ENCODE measurements at regions not wholly inside any gene's neighbourhood (a gene's known extent, or its start where the extent isn't known, plus 50 kb on each side); places are given as distances from the start of the nearest gene placed in this dataset.

- no peak overlapping the region for H3K27ac ChIP-seq (ENCODE audit: low read length)
These were observed 151.9 kb upstream of the C1orf87 start for GRCh38 chr1:60225486-60225885.

DNA sequence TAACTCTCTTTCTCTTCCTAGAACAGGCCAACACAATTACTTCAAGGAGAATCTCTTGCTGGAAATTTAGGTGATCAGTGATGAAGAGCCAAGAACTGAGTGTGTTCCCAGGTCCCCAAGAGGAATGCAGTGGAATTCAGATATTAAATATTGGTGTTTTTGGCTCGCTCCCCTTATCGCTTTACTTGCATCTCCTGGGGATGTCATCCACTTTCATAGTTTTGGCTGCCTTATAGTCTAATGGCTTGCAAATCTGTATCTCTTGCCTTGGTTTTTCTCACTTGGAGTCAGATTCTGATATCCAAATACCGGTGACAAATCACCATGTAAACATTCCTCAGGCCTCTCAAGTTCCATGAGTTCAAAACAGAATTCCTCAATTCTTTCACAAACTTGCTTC is 151.0 kb upstream of the C1orf87 start:
- Histone ChIP-seq H3K9ac (ENCODE audit: low read length) (no peak overlapping the region), H3K4me1 (ENCODE audit: low read length) (no peaks in the 10 kb centered on the region), H3K27me3 (ENCODE audit: low read length) (no peaks in the 10 kb centered on the region), H3K9me3 (ENCODE audit: low read length) (no peaks in the 10 kb centered on the region), H3K4me2 (ENCODE audit: low read depth, low read length, poor library complexity, severe bottlenecking) (no peak overlapping the region), H4K20me1 (ENCODE audit: insufficient read depth, low read depth, low read length) (no peaks in the 10 kb centered on the region), H3K27ac (ENCODE audit: low read length) (no peak overlapping the region), H3K36me3 (ENCODE audit: insufficient read depth, low read length) (no peaks in the 10 kb centered on the region), H3K9me2 (replicated peaks; ENCODE audit: insufficient read depth, low read length) (no peaks in the 10 kb centered on the region), H2AFZ (ENCODE audit: low read length) (no peak overlapping the region), H3K4me3 (ENCODE audit: low read length) (no peak overlapping the region), H3K79me2 (ENCODE audit: low read length) (no peaks in the 10 kb centered on the region)
- no peak for DNase-seq

More at GRCh38 chr1:60225486-60225885, 151.9 kb upstream of the C1orf87 start:
- Histone ChIP-seq H3K27me3 (ENCODE audit: low read length) (no peaks in the 10 kb centered on the region), H3K9me3 (ENCODE audit: low read length) (no peaks in the 10 kb centered on the region), H3K79me2 (ENCODE audit: low read length) (no peaks in the 10 kb centered on the region), H3K9ac (ENCODE audit: low read length) (no peak overlapping the region), H4K20me1 (ENCODE audit: insufficient read depth, low read depth, low read length) (no peaks in the 10 kb centered on the region), H2AFZ (ENCODE audit: low read length) (no peak overlapping the region), H3K4me2 (ENCODE audit: low read depth, low read length, poor library complexity, severe bottlenecking) (no peak overlapping the region), H3K36me3 (ENCODE audit: insufficient read depth, low read length) (no peaks in the 10 kb centered on the region), H3K9me2 (replicated peaks; ENCODE audit: insufficient read depth, low read length) (no peaks in the 10 kb centered on the region), H3K4me3 (ENCODE audit: low read length) (no peak overlapping the region), H3K4me1 (ENCODE audit: low read length) (no peaks in the 10 kb centered on the region)
- no peak for DNase-seq

- no peak overlapping the region for H3K4me2 ChIP-seq (ENCODE audit: low read depth, low read length, poor library complexity, severe bottlenecking)
- no peak overlapping the region for H3K9ac ChIP-seq (ENCODE audit: low read length)
- H3K27me3 ChIP-seq (ENCODE audit: low read length), result no peaks in the 10 kb centered on the region
- no peak overlapping the region for H2AFZ ChIP-seq (ENCODE audit: low read length)
- no peaks in the 10 kb centered on the region for H4K20me1 ChIP-seq (ENCODE audit: insufficient read depth, low read depth, low read length)
- H3K79me2 ChIP-seq (ENCODE audit: low read length), result no peaks in the 10 kb centered on the region
- no peak for DNase-seq
- no peaks in the 10 kb centered on the region for H3K9me2 ChIP-seq (replicated peaks; ENCODE audit: insufficient read depth, low read length)
- H3K4me1 ChIP-seq (ENCODE audit: low read length), result no peaks in the 10 kb centered on the region
- H3K27ac ChIP-seq (ENCODE audit: low read length), result no peak overlapping the region
- H3K4me3 ChIP-seq (ENCODE audit: low read length), result no peak overlapping the region
- H3K36me3 ChIP-seq (ENCODE audit: insufficient read depth, low read length), result no peaks in the 10 kb centered on the region
- H3K9me3 ChIP-seq (ENCODE audit: low read length), result no peaks in the 10 kb centered on the region
These were observed 149.6 kb upstream of the C1orf87 start for GRCh38 chr1:60223158-60223557.

- Histone ChIP-seq H3K4me3 (ENCODE audit: low read length) (no peak overlapping the region), H3K9me3 (ENCODE audit: low read length) (no peaks in the 10 kb centered on the region), H3K36me3 (ENCODE audit: insufficient read depth, low read length) (no peaks in the 10 kb centered on the region), H3K27me3 (ENCODE audit: low read length) (no peaks in the 10 kb centered on the region), H4K20me1 (ENCODE audit: insufficient read depth, low read depth, low read length) (no peaks in the 10 kb centered on the region), H3K4me1 (ENCODE audit: low read length) (no peaks in the 10 kb centered on the region), H3K9ac (ENCODE audit: low read length) (no peak overlapping the region), H3K9me2 (replicated peaks; ENCODE audit: insufficient read depth, low read length) (no peaks in the 10 kb centered on the region), H3K4me2 (ENCODE audit: low read depth, low read length, poor library complexity, severe bottlenecking) (no peak overlapping the region), H3K79me2 (ENCODE audit: low read length) (no peaks in the 10 kb centered on the region), H3K27ac (ENCODE audit: low read length) (no peak overlapping the region), H2AFZ (ENCODE audit: low read length) (no peak overlapping the region)
- DNase-seq, result no peak
These were observed 149.0 kb upstream of the C1orf87 start for GRCh38 chr1:60222360-60223115.

DNA sequence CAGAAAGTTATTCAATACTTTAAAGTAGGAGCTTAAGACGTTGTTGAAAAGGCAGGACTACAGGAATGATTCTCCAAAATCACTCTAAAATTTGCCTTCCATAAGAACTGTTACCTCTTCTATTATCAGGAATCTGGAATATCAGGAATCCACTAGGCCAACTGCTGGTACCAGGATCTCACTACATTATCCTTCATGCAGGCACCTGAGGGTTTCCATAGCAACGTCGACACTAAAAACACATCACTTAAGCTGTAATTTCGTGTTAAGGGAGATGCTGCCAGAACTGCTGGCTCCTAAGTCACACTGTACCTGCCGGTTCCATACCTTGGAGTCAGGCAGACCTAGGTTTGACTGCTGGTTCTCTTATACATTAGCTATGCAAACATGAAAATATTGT is 139.7 kb upstream of the C1orf87 start:
- H3K9me3 ChIP-seq (ENCODE audit: low read length), result no peaks in the 10 kb centered on the region
- H3K27me3 ChIP-seq (ENCODE audit: low read length), result no peaks in the 10 kb centered on the region
- H3K4me2 ChIP-seq (ENCODE audit: low read depth, low read length, poor library complexity, severe bottlenecking), result no peak overlapping the region
- no peaks in the 10 kb centered on the region for H3K79me2 ChIP-seq (ENCODE audit: low read length)
- H3K36me3 ChIP-seq (ENCODE audit: insufficient read depth, low read length), result no peaks in the 10 kb centered on the region
- no peak for DNase-seq
- no peak overlapping the region for H3K27ac ChIP-seq (ENCODE audit: low read length)
- no peaks in the 10 kb centered on the region for H3K9me2 ChIP-seq (replicated peaks; ENCODE audit: insufficient read depth, low read length)
- no peak overlapping the region for H2AFZ ChIP-seq (ENCODE audit: low read length)
- no peaks in the 10 kb centered on the region for H3K4me1 ChIP-seq (ENCODE audit: low read length)
- no peak overlapping the region for H3K9ac ChIP-seq (ENCODE audit: low read length)
- no peaks in the 10 kb centered on the region for H4K20me1 ChIP-seq (ENCODE audit: insufficient read depth, low read depth, low read length)
- no peak overlapping the region for H3K4me3 ChIP-seq (ENCODE audit: low read length)

DNA sequence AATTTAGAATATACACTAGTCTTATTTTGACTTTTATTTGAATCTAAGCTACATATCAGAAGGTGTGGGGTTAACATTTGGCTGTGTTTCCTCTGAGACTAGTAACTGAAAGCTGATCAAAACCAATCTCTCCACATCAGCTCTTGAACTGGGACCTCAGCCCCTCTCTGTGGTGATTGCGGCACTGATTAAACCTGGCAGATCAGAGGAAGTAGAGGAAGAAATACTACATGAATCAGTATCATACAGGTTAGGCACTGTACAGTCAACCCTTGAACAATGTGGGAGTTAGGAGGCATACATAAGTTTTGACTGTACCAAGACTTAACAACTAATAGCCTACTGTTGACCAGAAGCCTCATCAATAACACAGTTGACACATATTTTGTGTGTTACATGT is 122.5 kb upstream of the C1orf87 start:
- Histone ChIP-seq H3K36me3 (ENCODE audit: insufficient read depth, low read length) (no peaks in the 10 kb centered on the region), H2AFZ (ENCODE audit: low read length) (no peak overlapping the region), H3K9me2 (replicated peaks; ENCODE audit: insufficient read depth, low read length) (no peaks in the 10 kb centered on the region; the same call in 1 of the 2 replicates), H3K9me3 (ENCODE audit: low read length) (no peaks in the 10 kb centered on the region), H3K4me2 (ENCODE audit: low read depth, low read length, poor library complexity, severe bottlenecking) (no peak overlapping the region), H3K79me2 (ENCODE audit: low read length) (no peaks in the 10 kb centered on the region), H3K27ac (ENCODE audit: low read length) (no peak overlapping the region), H3K9ac (ENCODE audit: low read length) (no peak overlapping the region), H3K27me3 (ENCODE audit: low read length) (no peaks in the 10 kb centered on the region), H3K4me3 (ENCODE audit: low read length) (no peak overlapping the region), H4K20me1 (ENCODE audit: insufficient read depth, low read depth, low read length) (no peaks in the 10 kb centered on the region), H3K4me1 (ENCODE audit: low read length) (no peaks in the 10 kb centered on the region)
- no peak for DNase-seq

DNA sequence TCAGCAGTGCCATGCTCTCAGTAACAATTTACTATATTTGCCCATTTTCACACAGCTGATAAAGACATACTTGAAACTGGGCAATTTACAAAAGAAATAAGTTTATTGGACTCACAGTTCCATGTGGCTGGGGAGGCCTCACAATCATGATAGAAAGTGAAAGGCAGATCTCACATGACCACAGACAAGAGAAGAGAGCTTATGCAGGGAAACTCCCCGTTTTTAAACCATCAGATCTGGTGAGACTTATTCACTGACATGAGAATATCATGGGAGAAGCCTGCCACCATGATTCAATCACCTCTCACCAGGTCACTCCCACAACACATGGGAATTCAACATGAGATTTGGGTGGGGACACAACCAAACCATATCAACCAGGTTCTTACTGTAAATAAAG is 112.1 kb upstream of the C1orf87 start:
- Histone ChIP-seq H3K79me2 (ENCODE audit: low read length) (no peaks in the 10 kb centered on the region), H3K9me2 (replicated peaks; ENCODE audit: insufficient read depth, low read length) (no peaks in the 10 kb centered on the region), H3K27ac (ENCODE audit: low read length) (no peak overlapping the region), H3K4me1 (ENCODE audit: low read length) (no peaks in the 10 kb centered on the region), H2AFZ (ENCODE audit: low read length) (no peak overlapping the region), H3K36me3 (ENCODE audit: insufficient read depth, low read length) (no peaks in the 10 kb centered on the region), H3K27me3 (ENCODE audit: low read length) (no peaks in the 10 kb centered on the region), H3K4me3 (ENCODE audit: low read length) (no peak overlapping the region), H3K9me3 (ENCODE audit: low read length) (no peaks in the 10 kb centered on the region), H3K9ac (ENCODE audit: low read length) (no peak overlapping the region), H4K20me1 (ENCODE audit: insufficient read depth, low read depth, low read length) (no peaks in the 10 kb centered on the region), H3K4me2 (ENCODE audit: low read depth, low read length, poor library complexity, severe bottlenecking) (no peak overlapping the region)
- no peak for DNase-seq

- Histone ChIP-seq H3K79me2 (ENCODE audit: low read length) (no peaks in the 10 kb centered on the region), H3K27me3 (ENCODE audit: low read length) (no peaks in the 10 kb centered on the region), H3K9ac (ENCODE audit: low read length) (no peak overlapping the region), H2AFZ (ENCODE audit: low read length) (no peak overlapping the region), H3K9me3 (ENCODE audit: low read length) (no peaks in the 10 kb centered on the region), H4K20me1 (ENCODE audit: insufficient read depth, low read depth, low read length) (no peaks in the 10 kb centered on the region), H3K4me3 (ENCODE audit: low read length) (no peak overlapping the region), H3K27ac (ENCODE audit: low read length) (no peak overlapping the region), H3K4me2 (ENCODE audit: low read depth, low read length, poor library complexity, severe bottlenecking) (no peak overlapping the region), H3K36me3 (ENCODE audit: insufficient read depth, low read length) (no peaks in the 10 kb centered on the region), H3K4me1 (ENCODE audit: low read length) (no peaks in the 10 kb centered on the region), H3K9me2 (replicated peaks; ENCODE audit: insufficient read depth, low read length) (no peaks in the 10 kb centered on the region)
- DNase-seq, result no peak
These were observed 111.0 kb upstream of the C1orf87 start for GRCh38 chr1:60184521-60184920.

All from Karpas-422 (cell line).